K562 (cell line): ENCODE measurements at regions not wholly inside any gene's neighbourhood (a gene's known extent, or its start where the extent isn't known, plus 50 kb on each side); places are given as distances from the start of the nearest gene placed in this dataset.

Source experiments
- CTCF ChIP-seq, 3 experiments: IDR thresholded peaks in 2 of 3; conservative IDR thresholded peaks in 1 of 3; 2 replicates each; pipeline ENCODE4 v1.5.1; 2011 to 2012; ENCODE audit warnings: low read length in 3 of 3, mild to moderate bottlenecking in 3 of 3, control low read depth in 2 of 3, improper control_type of control experiment in 1 of 3, inconsistent platforms in 1 of 3, low read depth in 1 of 3, mixed read lengths in 1 of 3, moderate library complexity in 1 of 3; ENCODE audit not compliant: insufficient read depth in 2 of 3
- DPF2 ChIP-seq: fragments of 450-650 bp; IDR thresholded peaks from 2 replicates; pipeline ENCODE4 v1.6.1; 2016
- FOSL1 ChIP-seq: fragments of 200-800 bp; sonication (Bioruptor generic); conservative IDR thresholded peaks from 2 replicates; pipeline ENCODE4 v1.6.1; 2016; ENCODE audit warnings: missing genetic modification characterization, missing compliant biosample characterization
- HDAC6 ChIP-seq: IDR thresholded peaks from 2 replicates; pipeline ENCODE4 v1.6.1; 2012; ENCODE audit warnings: low read depth, mild to moderate bottlenecking, control low read depth, inconsistent platforms, low read length, moderate library complexity
- JUN ChIP-seq, 2 experiments: sonication (generic) in 1 of 2; formaldehyde crosslinking in 1 of 2; IDR thresholded peaks; 2 replicates each; pipeline versions ENCODE4 v1.6.1 to v1.8.0; 2012 to 2022; ENCODE audit warnings: borderline replicate concordance in 2 of 2, mild to moderate bottlenecking in 2 of 2, improper control_type of control experiment in 1 of 2, low read depth in 1 of 2, low read length in 1 of 2, missing genetic modification reagents in 1 of 2
- NKRF ChIP-seq: fragments of 450-650 bp; IDR thresholded peaks from 2 replicates; pipeline ENCODE4 v1.6.1; 2016; ENCODE audit warnings: borderline replicate concordance
- NR1H2 ChIP-seq: sonication (generic); formaldehyde crosslinking; IDR thresholded peaks from 2 replicates; pipeline ENCODE4 v1.4.0; 2020; ENCODE audit warnings: mild to moderate bottlenecking, missing genetic modification reagents
- PHF8 ChIP-seq: fragments of 200-600 bp; sonication (generic); IDR thresholded peaks from 2 replicates; pipeline ENCODE4 v1.6.1; 2012; ENCODE audit warnings: mixed run types, mild to moderate bottlenecking, inconsistent platforms, low read length, moderate library complexity, borderline replicate concordance
- POLR2A ChIP-seq: fragments of 450-650 bp; conservative IDR thresholded peaks from 2 replicates; pipeline ENCODE4 v1.6.1; 2016
- POLR2AphosphoS5 ChIP-seq: IDR thresholded peaks from 2 replicates; pipeline ENCODE4 v1.6.1; 2011; ENCODE audit warnings: mild to moderate bottlenecking, low read depth, low read length, moderate library complexity; ENCODE audit not compliant: control insufficient read depth, insufficient read depth
- TAF1 ChIP-seq: IDR thresholded peaks from 2 replicates; pipeline ENCODE4 v1.6.1; 2011; ENCODE audit warnings: mild to moderate bottlenecking, low read length, moderate library complexity; ENCODE audit not compliant: insufficient read depth, control insufficient read depth, severe bottlenecking; ENCODE audit errors: extremely low read depth
- ZBTB7A ChIP-seq: IDR thresholded peaks from 2 replicates; pipeline ENCODE4 v1.6.1; 2011; ENCODE audit warnings: low read depth, mild to moderate bottlenecking, low read length, moderate library complexity, borderline replicate concordance; ENCODE audit not compliant: control insufficient read depth
- ZFP91 ChIP-seq: sonication (generic); formaldehyde crosslinking; IDR thresholded peaks from 2 replicates; pipeline ENCODE4 v1.8.0; 2022; ENCODE audit warnings: mild to moderate bottlenecking, missing genetic modification reagents
- ZNF764 ChIP-seq: fragments of 250-450 bp; sonication (Bioruptor Pico); IDR thresholded peaks from 2 replicates; pipeline ENCODE4 v1.4.0; 2020; ENCODE audit warnings: low read depth, mild to moderate bottlenecking, moderate library complexity

GRCh38 chr18:41585512-41585911 lies 369.5 kb upstream of the PIK3C3 start:
- no peak for TF ChIP-seq HDAC6
- TF ChIP-seq CTCF (IDR thresholded peaks at IDR 0.05 in 2 of 3, conservative IDR thresholded peaks at IDR 0.05 in 1 of 3; ENCODE audit: insufficient read depth in 2 of 3, low read depth in 1 of 3, low read length in 3 of 3) = no peak
- TF ChIP-seq POLR2AphosphoS5 = no peak
- no peak for TF ChIP-seq NR1H2 (CRISPR knock-in tag)
- TF ChIP-seq ZNF764 = no peak
- TF ChIP-seq PHF8 = no peak
- TF ChIP-seq POLR2A = no peak
- no peak for TF ChIP-seq FOSL1 (tag)
- TF ChIP-seq ZFP91 = no peak
- TF ChIP-seq TAF1 = no peak
- TF ChIP-seq JUN (IDR thresholded peaks at IDR 0.05; ENCODE audit: borderline replicate concordance, low read depth, low read length) = no peak
- TF ChIP-seq JUN (CRISPR knock-in tag; IDR thresholded peaks at IDR 0.05; ENCODE audit: borderline replicate concordance) = no peak
- TF ChIP-seq NKRF = no peak
- no peak for TF ChIP-seq DPF2
- TF ChIP-seq ZBTB7A = no peak
